ENCODE measurements at regions not wholly inside any gene's neighbourhood (a gene's known extent, or its start where the extent isn't known, plus 50 kb on each side); places are given as distances from the start of the nearest gene placed in this dataset.

- no peaks in the 10 kb centered on the region for H3K27me3 ChIP-seq
Observed at GRCh38 chr11:37134637-37135036, 536.6 kb upstream of the RAG2 start.

GRCh38 chr11:37124384-37124783 lies 526.3 kb upstream of the RAG2 start:
- 39 to 56% (median 51%) methylated on average over 2 of the region's 2 CpGs for WGBS, 5 donors

More at GRCh38 chr11:37134637-37135036, 536.6 kb upstream of the RAG2 start:
- Histone ChIP-seq H3K4me1 (no peaks in the 10 kb centered on the region), H3K4me3 (no peak overlapping the region), H3K9me3 (peaks cover 0 to 34% (median 20%) of the 10 kb centered on the region in 4 donors), H3K36me3 (no peaks in the 10 kb centered on the region), H3K27ac (no peak overlapping the region)
- intact Hi-C loops (cut with DNase I; ENCODE audit: low total_unique reads) = no loop called here
- 29 to 79% (median 60%) methylated on average over 2 of the region's 2 CpGs for WGBS, 5 donors
- TF ChIP-seq CTCF (IDR thresholded peaks at IDR 0.05) (no peak), POLR2AphosphoS5 (IDR thresholded peaks at IDR 0.05) (no peak), EP300 (IDR thresholded peaks at IDR 0.05) (no peak), POLR2A (IDR thresholded peaks at IDR 0.05) (no peak)
- no peak for DNase-seq

GRCh38 chr11:37115963-37116362 lies 517.9 kb upstream of the RAG2 start:
- H3K27ac ChIP-seq = no peak overlapping the region
- H3K4me1 ChIP-seq = no peaks in the 10 kb centered on the region
- intact Hi-C loops (cut with DNase I; ENCODE audit: low total_unique reads) = no loop called here
- no peak for DNase-seq
- no peaks in the 10 kb centered on the region for H3K9me3 ChIP-seq
- TF ChIP-seq POLR2A (IDR thresholded peaks at IDR 0.05) = no peak
- no peak for TF ChIP-seq EP300 (IDR thresholded peaks at IDR 0.05)
- TF ChIP-seq CTCF (IDR thresholded peaks at IDR 0.05) = no peak
- no peak for TF ChIP-seq POLR2AphosphoS5 (IDR thresholded peaks at IDR 0.05)
- H3K36me3 ChIP-seq = no peaks in the 10 kb centered on the region
- no peaks in the 10 kb centered on the region for H3K27me3 ChIP-seq
- H3K4me3 ChIP-seq = no peak overlapping the region

More at GRCh38 chr11:37124384-37124783, 526.3 kb upstream of the RAG2 start:
- H3K9me3 ChIP-seq = peaks cover 0 to under 1% (median 0%) of the 10 kb centered on the region in 4 donors
- H3K36me3 ChIP-seq = no peaks in the 10 kb centered on the region
- H3K4me3 ChIP-seq = no peak overlapping the region
- H3K4me1 ChIP-seq = no peaks in the 10 kb centered on the region
- intact Hi-C loops (cut with DNase I; ENCODE audit: low total_unique reads) = no loop called here
- no peak for DNase-seq
- no peak for TF ChIP-seq CTCF (IDR thresholded peaks at IDR 0.05)
- TF ChIP-seq POLR2AphosphoS5 (IDR thresholded peaks at IDR 0.05) = no peak
- no peak for TF ChIP-seq POLR2A (IDR thresholded peaks at IDR 0.05)
- TF ChIP-seq EP300 (IDR thresholded peaks at IDR 0.05) = no peak
- H3K27me3 ChIP-seq = no peaks in the 10 kb centered on the region
- no peak overlapping the region for H3K27ac ChIP-seq

GRCh38 chr11:37110385-37110784 lies 512.3 kb upstream of the RAG2 start:
- no peak overlapping the region for H3K27ac ChIP-seq
- no peaks in the 10 kb centered on the region for H3K36me3 ChIP-seq
- no peaks in the 10 kb centered on the region for H3K9me3 ChIP-seq
- no peak for DNase-seq
- intact Hi-C loops (cut with DNase I; ENCODE audit: low total_unique reads) = no loop called here
- TF ChIP-seq CTCF (IDR thresholded peaks at IDR 0.05) (no peak), POLR2A (IDR thresholded peaks at IDR 0.05) (no peak)
- 55 to 66% (median 62%) methylated on average over 4 of the region's 4 CpGs for WGBS, 5 donors
- no peaks in the 10 kb centered on the region for H3K4me1 ChIP-seq
- no peaks in the 10 kb centered on the region for H3K27me3 ChIP-seq
- no peak overlapping the region for H3K4me3 ChIP-seq

- H3K27me3 ChIP-seq = no peaks in the 10 kb centered on the region
- H3K4me1 ChIP-seq = no peaks in the 10 kb centered on the region
- no peaks in the 10 kb centered on the region for H3K36me3 ChIP-seq
- TF ChIP-seq EP300 (IDR thresholded peaks at IDR 0.05) (no peak), POLR2A (IDR thresholded peaks at IDR 0.05) (no peak), POLR2AphosphoS5 (IDR thresholded peaks at IDR 0.05) (no peak), CTCF (IDR thresholded peaks at IDR 0.05) (no peak)
- no peak overlapping the region for H3K4me3 ChIP-seq
- H3K9me3 ChIP-seq = no peaks in the 10 kb centered on the region
- intact Hi-C loops (cut with DNase I; ENCODE audit: low total_unique reads) = no loop called here
- no peak for DNase-seq
- no peak overlapping the region for H3K27ac ChIP-seq
Observed at GRCh38 chr11:37109286-37109585, 511.2 kb upstream of the RAG2 start.

Measured in stomach (tissue), 8 donors.